ENCODE measurements at regions not wholly inside any gene's neighbourhood (a gene's known extent, or its start where the extent isn't known, plus 50 kb on each side); places are given as distances from the start of the nearest gene placed in this dataset.

GRCh38 chr2:183709829-183710228, 585.6 kb downstream of the NUP35 start:
- in situ Hi-C loops (cut with MboI), result no loop called here
- no peaks in the 10 kb centered on the region for H3K36me3 ChIP-seq (ENCODE audit: control insufficient read depth, insufficient read depth, low read length)
- ATAC-seq, result no peak

More at GRCh38 chr2:183709829-183710228, 585.6 kb downstream of the NUP35 start:
- H3K79me2 ChIP-seq (ENCODE audit: control insufficient read depth, insufficient read depth, low read length), result no peaks in the 10 kb centered on the region
- FAIRE-seq (no peak), DNase-seq (ENCODE audit: extremely low read depth in 1 of 4, low spot score in 3 of 4) (no peak)
- H3K4me2 ChIP-seq (ENCODE audit: insufficient read depth, low read length), result no peak overlapping the region
- intact Hi-C loops (cut with micrococcal nuclease), result no loop called here
- BruUV-seq (replicated peaks), result no TSS peak
- H3K4me3 ChIP-seq, result no peak overlapping the region
- no peak overlapping the region for H3K27ac ChIP-seq (ENCODE audit: extremely low read depth, low read depth, low read length)
- H2AFZ ChIP-seq (ENCODE audit: low read depth, low read length), result no peak overlapping the region
- no peaks in the 10 kb centered on the region for H3K27me3 ChIP-seq (ENCODE audit: control insufficient read depth in 2 of 2, insufficient read depth in 2 of 2, low read length in 2 of 2)
- no peak for TF ChIP-seq ZNF239 (CRISPR knock-in tag; IDR thresholded peaks at IDR 0.05)
- no peak for TF ChIP-seq NEUROD1 (IDR thresholded peaks at IDR 0.05; ENCODE audit: borderline replicate concordance, low read depth, low read length, partially characterized antibody)
- TF ChIP-seq CTCF (IDR thresholded peaks at IDR 0.05 in 2 of 3, conservative IDR thresholded peaks at IDR 0.05 in 1 of 3; ENCODE audit: insufficient read depth in 2 of 3, low read depth in 1 of 3, low read length in 3 of 3), result no peak
- TF ChIP-seq NUFIP1 (IDR thresholded peaks at IDR 0.05; ENCODE audit: partially characterized antibody), result no peak
- TF ChIP-seq NR2F6 (CRISPR knock-in tag; IDR thresholded peaks at IDR 0.05), result no peak
- TF ChIP-seq MAFG (tag; conservative IDR thresholded peaks at IDR 0.05), result no peak
- no peak for TF ChIP-seq KAT8 (IDR thresholded peaks at IDR 0.05; ENCODE audit: low read depth)
- no peak for TF ChIP-seq NFYB (IDR thresholded peaks at IDR 0.05; ENCODE audit: extremely low read depth, insufficient read length)
- no peak for TF ChIP-seq ZBTB49 (CRISPR knock-in tag; IDR thresholded peaks at IDR 0.05; ENCODE audit: borderline replicate concordance)
- TF ChIP-seq ETS1 (conservative IDR thresholded peaks at IDR 0.05; ENCODE audit: control insufficient read depth, low read depth, low read length), result no peak
- no peak for TF ChIP-seq NR4A1 (CRISPR knock-in tag; IDR thresholded peaks at IDR 0.05)
- no peak for TF ChIP-seq NR4A1 (tag; IDR thresholded peaks at IDR 0.05)
- no peak for TF ChIP-seq DMBX1 (CRISPR knock-in tag; IDR thresholded peaks at IDR 0.05; ENCODE audit: borderline replicate concordance)
- H3K9ac ChIP-seq (ENCODE audit: insufficient read depth in 1 of 2, low read depth in 2 of 2, low read length in 2 of 2), result no peak overlapping the region
- no peaks in the 10 kb centered on the region for H3K9me3 ChIP-seq (replicated peaks; ENCODE audit: control insufficient read depth, insufficient read depth, low read depth, low read length)
- ChIA-PET POLR2A (no interaction called here), CTCF (ENCODE audit: low intra/inter-chr PET ratio) (no interaction called here)
- H4K20me1 ChIP-seq (replicated peaks; ENCODE audit: control insufficient read depth, insufficient read depth, low read length), result no peaks in the 10 kb centered on the region
- WGBS (ENCODE audit: insufficient coverage, low coverage, missing lambda C conversion rate), result 0% methylated on average over 1 of the region's 1 CpG
- no peaks in the 10 kb centered on the region for H3K4me1 ChIP-seq (replicated peaks in 1 of 2; ENCODE audit: control insufficient read depth in 2 of 2, insufficient read depth in 2 of 2, low read length in 2 of 2)
- H3K9me1 ChIP-seq (ENCODE audit: control insufficient read depth, insufficient read depth, low read length), result no peaks in the 10 kb centered on the region
